ENCODE measurements at regions not wholly inside any gene's neighbourhood (a gene's known extent, or its start where the extent isn't known, plus 50 kb on each side); places are given as distances from the start of the nearest gene placed in this dataset.

GRCh38 chr11:129249351-129249750 is 57.2 kb upstream of the ARHGAP32 start:
- Histone ChIP-seq H3K4me3 (no peak overlapping the region), H3K36me3 (no peaks in the 10 kb centered on the region), H3K4me1 (no peaks in the 10 kb centered on the region), H3K27ac (no peak overlapping the region), H3K9me3 (no peaks in the 10 kb centered on the region), H3K27me3 (no peaks in the 10 kb centered on the region)
- 81 to 96% (median 88%) methylated on average over 4 of the region's 4 CpGs for WGBS, 4 donors
- intact Hi-C loops (cut with DNase I) = no loop called here
- no peak for TF ChIP-seq CTCF (IDR thresholded peaks at IDR 0.05)
- TF ChIP-seq POLR2A (IDR thresholded peaks at IDR 0.05) = no peak
- ATAC-seq = peak in 1 of 4 donors; percentile 53
- no peak for DNase-seq

DNA sequence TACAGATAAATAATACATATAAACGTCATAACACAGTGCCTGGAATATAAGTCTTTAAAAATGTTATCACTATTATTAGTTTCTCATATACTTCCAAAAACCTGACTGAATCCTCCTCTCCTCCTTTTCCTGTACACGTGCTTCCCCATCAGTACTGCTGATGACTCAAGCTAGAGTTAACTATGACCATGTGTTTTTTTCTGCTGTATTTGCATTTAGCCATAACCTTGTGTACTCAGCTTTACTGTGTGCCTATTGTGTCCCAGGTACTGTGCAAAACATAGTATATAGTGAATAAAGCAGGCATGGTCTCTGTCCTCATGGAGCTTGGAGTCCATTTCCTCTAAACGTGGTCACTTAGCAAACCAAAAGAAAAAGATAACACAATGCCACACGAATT is 56.5 kb upstream of the ARHGAP32 start:
- no peak overlapping the region for H3K4me3 ChIP-seq
- DNase-seq = no peak
- H3K27ac ChIP-seq = no peak overlapping the region
- 61 to 69% (median 63%) methylated on average over 4 of the region's 4 CpGs for WGBS, 4 donors
- H3K36me3 ChIP-seq = no peaks in the 10 kb centered on the region
- no peak for TF ChIP-seq CTCF (IDR thresholded peaks at IDR 0.05)
- TF ChIP-seq POLR2A (IDR thresholded peaks at IDR 0.05) = no peak
- H3K9me3 ChIP-seq = no peaks in the 10 kb centered on the region
- no peaks in the 10 kb centered on the region for H3K27me3 ChIP-seq
- ATAC-seq = no peak
- no peaks in the 10 kb centered on the region for H3K4me1 ChIP-seq
- intact Hi-C loops (cut with DNase I) = no loop called here

- H3K4me3 ChIP-seq = no peak overlapping the region
- H3K27ac ChIP-seq = no peak overlapping the region
- DNase-seq (no peak), ATAC-seq (no peak)
- intact Hi-C loops (cut with DNase I) = no loop called here
- H3K9me3 ChIP-seq = no peaks in the 10 kb centered on the region
- H3K36me3 ChIP-seq = no peaks in the 10 kb centered on the region
- WGBS, 4 donors = 81 to 95% (median 88%) methylated on average over 1 of the region's 1 CpG
- H3K27me3 ChIP-seq = no peaks in the 10 kb centered on the region
- H3K4me1 ChIP-seq = no peaks in the 10 kb centered on the region
- TF ChIP-seq POLR2A (IDR thresholded peaks at IDR 0.05) (no peak), CTCF (IDR thresholded peaks at IDR 0.05) (no peak)
These were observed 55.0 kb upstream of the ARHGAP32 start for GRCh38 chr11:129247135-129247534.

GRCh38 chr11:129242855-129243254 is 50.7 kb upstream of the ARHGAP32 start:
- TF ChIP-seq CTCF (IDR thresholded peaks at IDR 0.05) = no peak
- no peak for TF ChIP-seq POLR2A (IDR thresholded peaks at IDR 0.05)
- H3K9me3 ChIP-seq = no peaks in the 10 kb centered on the region
- no peaks in the 10 kb centered on the region for H3K36me3 ChIP-seq
- 95 to 98% (median 97%) methylated on average over 2 of the region's 2 CpGs for WGBS, 4 donors
- H3K4me3 ChIP-seq = no peak overlapping the region
- H3K27me3 ChIP-seq = no peaks in the 10 kb centered on the region
- ATAC-seq (no peak), DNase-seq (no peak)
- intact Hi-C loops (cut with DNase I) = no loop called here
- no peaks in the 10 kb centered on the region for H3K4me1 ChIP-seq
- H3K27ac ChIP-seq = no peak overlapping the region

Measured in heart left ventricle (tissue), 16 donors.